ENCODE measurements at regions not wholly inside any gene's neighbourhood (a gene's known extent, or its start where the extent isn't known, plus 50 kb on each side); places are given as distances from the start of the nearest gene placed in this dataset.

DNA sequence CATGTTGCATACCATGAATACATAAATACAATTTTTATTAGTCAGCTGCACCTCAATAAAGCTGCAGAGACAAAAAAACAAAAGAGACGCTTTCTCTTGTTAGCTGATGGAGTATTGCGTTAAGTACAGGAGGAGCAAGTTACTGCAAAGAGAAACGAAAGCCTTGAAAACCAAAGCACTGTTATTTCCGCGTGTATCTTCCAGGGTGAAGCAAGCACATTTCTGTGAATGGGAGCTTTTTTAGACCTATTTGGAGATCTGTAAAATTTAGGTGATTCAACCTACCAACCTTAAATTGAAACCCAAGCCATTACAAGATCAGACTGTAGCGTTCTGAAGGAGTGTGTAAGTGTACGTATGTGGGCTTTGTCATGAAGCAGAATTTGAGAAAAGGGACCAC is 390.4 kb downstream of the SOX9 start:
- peak overlapping the region; percentile 62 for H3K27ac ChIP-seq (ENCODE audit: low read depth, low read length)
- DNase-seq (ENCODE audit: low read depth in 4 of 6, low spot score in 6 of 6) = peak in 2 of 6 donors; percentile 55 to 57
- peaks cover 55% of the 10 kb centered on the region for H3K4me1 ChIP-seq (ENCODE audit: control insufficient read depth, insufficient read depth, low read length)
- H3K9me3 ChIP-seq (ENCODE audit: control insufficient read depth, insufficient read depth, low read length) = no peaks in the 10 kb centered on the region
- H3K4me3 ChIP-seq (ENCODE audit: low read depth, low read length) = no peak overlapping the region
- H3K27me3 ChIP-seq (ENCODE audit: control insufficient read depth, insufficient read depth, low read length) = no peaks in the 10 kb centered on the region
- H3K36me3 ChIP-seq (ENCODE audit: control insufficient read depth, insufficient read depth, low read length) = no peaks in the 10 kb centered on the region
- WGBS (ENCODE audit: insufficient coverage) = 16% methylated on average over 4 of the region's 7 CpGs

- DNase-seq (ENCODE audit: low read depth in 4 of 6, low spot score in 6 of 6) = no peak
- Histone ChIP-seq H3K4me1 (ENCODE audit: control insufficient read depth, insufficient read depth, low read length) (peaks cover 58% of the 10 kb centered on the region), H3K4me3 (ENCODE audit: low read depth, low read length) (no peak overlapping the region), H3K36me3 (ENCODE audit: control insufficient read depth, insufficient read depth, low read length) (no peaks in the 10 kb centered on the region), H3K9me3 (ENCODE audit: control insufficient read depth, insufficient read depth, low read length) (no peaks in the 10 kb centered on the region), H3K27me3 (ENCODE audit: control insufficient read depth, insufficient read depth, low read length) (no peaks in the 10 kb centered on the region), H3K27ac (ENCODE audit: low read depth, low read length) (peak overlapping the region; percentile 62)
- 70% methylated on average over 2 of the region's 3 CpGs for WGBS (ENCODE audit: insufficient coverage)
Measured at GRCh38 chr17:72511874-72512273, 391.1 kb downstream of the SOX9 start.

DNA sequence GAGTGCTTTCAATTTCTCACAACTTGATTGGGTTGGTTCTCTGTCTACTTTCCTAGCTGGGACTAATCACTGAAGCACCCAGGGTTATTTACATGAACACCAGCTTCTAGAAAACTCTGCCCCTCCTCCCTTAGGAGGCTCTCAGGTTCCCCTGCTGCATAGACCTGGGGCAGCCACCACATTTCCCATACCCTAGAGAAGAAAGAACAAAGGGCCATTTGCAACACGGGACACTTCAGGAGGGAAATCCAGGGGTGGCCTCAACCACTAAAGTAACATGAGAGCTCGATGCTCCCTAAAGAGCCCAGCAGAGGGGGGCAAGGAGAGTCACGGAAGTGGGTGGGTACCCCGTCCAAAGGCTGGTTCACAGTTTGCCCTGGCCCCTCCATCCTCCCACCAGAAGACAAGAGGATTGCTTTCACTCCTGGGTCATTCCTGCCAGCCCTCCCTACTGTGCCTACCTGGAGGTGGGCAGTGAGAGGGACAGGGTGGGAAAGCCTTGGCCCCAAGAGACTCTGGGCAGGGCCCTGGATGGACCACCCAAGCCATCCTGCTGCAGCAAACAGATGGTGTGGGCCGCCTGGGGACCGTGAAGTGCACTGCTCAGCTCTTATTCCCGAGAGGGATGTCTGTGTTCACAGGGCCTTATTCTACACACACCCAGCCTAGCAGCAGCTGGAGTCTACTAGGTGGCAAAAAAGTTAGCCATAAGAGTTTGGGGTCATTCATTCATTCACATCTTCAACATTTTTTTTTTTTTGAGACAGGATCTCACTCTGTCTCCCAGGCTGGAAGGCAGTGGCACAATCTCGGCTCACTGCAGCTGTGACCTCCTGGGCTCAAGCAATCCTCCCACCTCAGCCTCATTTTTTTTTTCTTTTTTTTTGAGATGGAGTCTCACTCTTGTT is 392.1 kb downstream of the SOX9 start:
- no peaks in the 10 kb centered on the region for H3K36me3 ChIP-seq (ENCODE audit: control insufficient read depth, insufficient read depth, low read length)
- H3K9me3 ChIP-seq (ENCODE audit: control insufficient read depth, insufficient read depth, low read length) = no peaks in the 10 kb centered on the region
- H3K4me1 ChIP-seq (ENCODE audit: control insufficient read depth, insufficient read depth, low read length) = peaks cover 56% of the 10 kb centered on the region
- no peak overlapping the region for H3K4me3 ChIP-seq (ENCODE audit: low read depth, low read length)
- H3K27me3 ChIP-seq (ENCODE audit: control insufficient read depth, insufficient read depth, low read length) = no peaks in the 10 kb centered on the region
- WGBS (ENCODE audit: insufficient coverage) = 37% methylated on average over 4 of the region's 8 CpGs
- no peak for DNase-seq (ENCODE audit: low read depth in 4 of 6, low spot score in 6 of 6)
- peak overlapping the region; percentile 2 for H3K27ac ChIP-seq (ENCODE audit: low read depth, low read length)

- DNase-seq (ENCODE audit: low read depth in 4 of 6, low spot score in 6 of 6) = no peak
- no peak overlapping the region for H3K4me3 ChIP-seq (ENCODE audit: low read depth, low read length)
- 52% methylated on average over 5 of the region's 7 CpGs for WGBS (ENCODE audit: insufficient coverage)
- no peaks in the 10 kb centered on the region for H3K36me3 ChIP-seq (ENCODE audit: control insufficient read depth, insufficient read depth, low read length)
- peak overlapping the region; percentile 87 for H3K27ac ChIP-seq (ENCODE audit: low read depth, low read length)
- no peaks in the 10 kb centered on the region for H3K27me3 ChIP-seq (ENCODE audit: control insufficient read depth, insufficient read depth, low read length)
- H3K4me1 ChIP-seq (ENCODE audit: control insufficient read depth, insufficient read depth, low read length) = peaks cover 67% of the 10 kb centered on the region
- H3K9me3 ChIP-seq (ENCODE audit: control insufficient read depth, insufficient read depth, low read length) = no peaks in the 10 kb centered on the region
Measured at GRCh38 chr17:72514321-72514861, 393.6 kb downstream of the SOX9 start.

DNA sequence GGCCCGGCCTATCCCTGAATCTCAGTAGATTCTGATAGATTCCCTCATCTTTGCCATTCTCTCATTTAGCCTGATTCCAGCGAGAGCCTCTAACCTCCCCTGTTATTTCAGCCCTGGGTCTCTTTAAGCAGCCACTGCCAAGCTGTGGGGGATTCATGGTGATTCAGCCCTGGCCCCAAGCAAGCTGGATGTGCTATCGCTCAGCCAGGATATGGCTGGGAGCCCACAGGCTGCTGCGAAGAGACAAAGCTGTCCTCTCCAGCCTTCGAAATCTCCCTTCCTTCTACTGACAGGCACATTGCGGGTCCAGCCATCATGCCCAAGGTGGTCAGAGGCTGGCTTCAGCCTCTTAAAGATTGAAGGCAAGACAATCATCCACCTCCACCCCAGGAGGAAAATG is 394.1 kb downstream of the SOX9 start:
- Histone ChIP-seq H3K27ac (ENCODE audit: low read depth, low read length) (peak overlapping the region; percentile 87), H3K4me1 (ENCODE audit: control insufficient read depth, insufficient read depth, low read length) (peaks cover 72% of the 10 kb centered on the region), H3K27me3 (ENCODE audit: control insufficient read depth, insufficient read depth, low read length) (no peaks in the 10 kb centered on the region), H3K9me3 (ENCODE audit: control insufficient read depth, insufficient read depth, low read length) (no peaks in the 10 kb centered on the region), H3K36me3 (ENCODE audit: control insufficient read depth, insufficient read depth, low read length) (no peaks in the 10 kb centered on the region), H3K4me3 (ENCODE audit: low read depth, low read length) (no peak overlapping the region)
- WGBS (ENCODE audit: insufficient coverage) = 13% methylated on average over 2 of the region's 6 CpGs
- peak in 3 of 6 donors; percentile 70 to 93 (median 90) for DNase-seq (ENCODE audit: low read depth in 4 of 6, low spot score in 6 of 6)

GRCh38 chr17:72515291-72516065 is 394.7 kb downstream of the SOX9 start:
- no peaks in the 10 kb centered on the region for H3K27me3 ChIP-seq (ENCODE audit: control insufficient read depth, insufficient read depth, low read length)
- DNase-seq (ENCODE audit: low read depth in 4 of 6, low spot score in 6 of 6) = peak in 4 of 6 donors; percentile 74 to 94 (median 84)
- peaks cover 74% of the 10 kb centered on the region for H3K4me1 ChIP-seq (ENCODE audit: control insufficient read depth, insufficient read depth, low read length)
- 20% methylated on average over 7 of the region's 13 CpGs for whole genome bisulfite sequencing (ENCODE audit: insufficient coverage)
- peak overlapping the region; percentile 87 for H3K27ac ChIP-seq (ENCODE audit: low read depth, low read length)
- H3K36me3 ChIP-seq (ENCODE audit: control insufficient read depth, insufficient read depth, low read length) = no peaks in the 10 kb centered on the region
- H3K9me3 ChIP-seq (ENCODE audit: control insufficient read depth, insufficient read depth, low read length) = no peaks in the 10 kb centered on the region
- no peak overlapping the region for H3K4me3 ChIP-seq (ENCODE audit: low read depth, low read length)

- no peaks in the 10 kb centered on the region for H3K9me3 ChIP-seq (ENCODE audit: control insufficient read depth, insufficient read depth, low read length)
- peak overlapping the region; percentile 87 for H3K27ac ChIP-seq (ENCODE audit: low read depth, low read length)
- H3K27me3 ChIP-seq (ENCODE audit: control insufficient read depth, insufficient read depth, low read length) = no peaks in the 10 kb centered on the region
- WGBS (ENCODE audit: insufficient coverage) = 31% methylated on average over 9 of the region's 15 CpGs
- H3K36me3 ChIP-seq (ENCODE audit: control insufficient read depth, insufficient read depth, low read length) = no peaks in the 10 kb centered on the region
- peak in 1 of 6 donors; percentile 50 for DNase-seq (ENCODE audit: low read depth in 4 of 6, low spot score in 6 of 6)
- H3K4me1 ChIP-seq (ENCODE audit: control insufficient read depth, insufficient read depth, low read length) = peaks cover 74% of the 10 kb centered on the region
- H3K4me3 ChIP-seq (ENCODE audit: low read depth, low read length) = no peak overlapping the region
Measured at GRCh38 chr17:72516772-72517399, 396.1 kb downstream of the SOX9 start.

DNA sequence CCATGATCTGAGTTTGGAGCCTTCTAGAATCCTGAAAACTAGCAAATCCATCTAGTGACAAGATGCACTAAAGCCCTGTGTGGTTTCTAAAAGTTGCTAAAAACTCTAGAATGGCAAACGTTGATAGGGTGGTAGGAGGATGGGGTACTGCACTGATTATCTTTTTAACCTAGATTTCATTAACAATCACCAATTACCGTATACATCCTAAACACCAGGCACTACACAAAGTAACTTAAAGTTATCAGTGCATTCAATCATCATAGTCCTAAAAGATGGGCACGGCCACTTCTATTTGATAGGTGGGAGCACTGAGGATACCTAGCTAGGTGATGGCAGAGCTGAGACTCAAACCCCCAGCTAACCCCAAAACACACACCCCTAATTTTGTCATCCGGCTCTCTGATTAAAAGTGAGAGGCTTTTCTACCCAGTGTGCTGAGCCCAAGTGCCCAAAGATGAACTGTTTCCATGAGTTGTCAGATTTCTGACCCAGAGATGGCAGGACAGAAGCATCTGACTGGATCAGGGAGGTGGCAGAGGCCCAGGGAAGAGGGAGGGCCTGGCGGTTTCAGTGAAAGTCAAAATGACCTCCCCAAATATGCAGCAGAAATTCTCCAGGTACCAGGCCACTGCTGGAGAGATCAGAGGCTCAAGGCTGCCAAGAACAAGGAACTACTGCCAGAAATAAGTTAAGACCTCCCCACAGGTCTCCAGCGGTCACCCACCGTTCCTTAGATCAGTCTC is 396.8 kb downstream of the SOX9 start:
- 40% methylated on average over 2 of the region's 7 CpGs for WGBS (ENCODE audit: insufficient coverage)
- H3K36me3 ChIP-seq (ENCODE audit: control insufficient read depth, insufficient read depth, low read length) = no peaks in the 10 kb centered on the region
- DNase-seq (ENCODE audit: low read depth in 4 of 6, low spot score in 6 of 6) = peak in 1 of 6 donors; percentile 48
- no peaks in the 10 kb centered on the region for H3K27me3 ChIP-seq (ENCODE audit: control insufficient read depth, insufficient read depth, low read length)
- H3K9me3 ChIP-seq (ENCODE audit: control insufficient read depth, insufficient read depth, low read length) = no peaks in the 10 kb centered on the region
- H3K4me1 ChIP-seq (ENCODE audit: control insufficient read depth, insufficient read depth, low read length) = peaks cover 69% of the 10 kb centered on the region
- H3K4me3 ChIP-seq (ENCODE audit: low read depth, low read length) = no peak overlapping the region
- peak overlapping the region; percentile 87 for H3K27ac ChIP-seq (ENCODE audit: low read depth, low read length)
